ENCODE measurements at regions not wholly inside any gene's neighbourhood (a gene's known extent, or its start where the extent isn't known, plus 50 kb on each side); places are given as distances from the start of the nearest gene placed in this dataset.
A peak's percentile ranks its signal among the peaks of the same experiment; 100 is the strongest.

- Mint-ChIP-seq H3K27ac (peak overlapping the region; percentile 16), H3K36me3 (ENCODE audit: low read depth) (no peaks in the 10 kb centered on the region), H3K4me3 (no peak overlapping the region), H3K4me1 (ENCODE audit: low read depth) (peaks cover 61% of the 10 kb centered on the region), H3K27me3 (peaks cover 20% of the 10 kb centered on the region), H3K9me3 (no peaks in the 10 kb centered on the region)
Measured at GRCh38 chr2:8312861-8313830, 368.7 kb upstream of the ID2 start.

DNA sequence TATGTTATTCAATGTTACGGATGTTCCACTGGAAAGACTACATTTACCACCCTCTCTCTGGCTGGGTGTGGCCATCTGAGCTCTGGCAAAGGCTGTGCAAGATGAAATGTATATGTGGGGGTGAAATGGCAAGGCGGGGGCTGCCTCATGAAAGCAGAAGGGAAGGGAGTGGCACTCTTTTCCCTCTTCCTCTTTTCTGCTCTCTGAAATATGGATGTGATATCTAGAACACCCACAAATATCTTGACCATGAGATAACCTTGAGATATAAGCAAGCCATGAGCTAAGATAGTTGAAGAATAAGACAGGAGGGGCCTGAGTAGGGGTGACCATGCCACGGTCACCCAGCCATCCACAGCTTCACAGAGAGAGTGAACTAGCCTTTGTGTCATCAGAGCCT lies 367.8 kb upstream of the ID2 start:
- no peak overlapping the region for H3K27ac Mint-ChIP-seq

DNA sequence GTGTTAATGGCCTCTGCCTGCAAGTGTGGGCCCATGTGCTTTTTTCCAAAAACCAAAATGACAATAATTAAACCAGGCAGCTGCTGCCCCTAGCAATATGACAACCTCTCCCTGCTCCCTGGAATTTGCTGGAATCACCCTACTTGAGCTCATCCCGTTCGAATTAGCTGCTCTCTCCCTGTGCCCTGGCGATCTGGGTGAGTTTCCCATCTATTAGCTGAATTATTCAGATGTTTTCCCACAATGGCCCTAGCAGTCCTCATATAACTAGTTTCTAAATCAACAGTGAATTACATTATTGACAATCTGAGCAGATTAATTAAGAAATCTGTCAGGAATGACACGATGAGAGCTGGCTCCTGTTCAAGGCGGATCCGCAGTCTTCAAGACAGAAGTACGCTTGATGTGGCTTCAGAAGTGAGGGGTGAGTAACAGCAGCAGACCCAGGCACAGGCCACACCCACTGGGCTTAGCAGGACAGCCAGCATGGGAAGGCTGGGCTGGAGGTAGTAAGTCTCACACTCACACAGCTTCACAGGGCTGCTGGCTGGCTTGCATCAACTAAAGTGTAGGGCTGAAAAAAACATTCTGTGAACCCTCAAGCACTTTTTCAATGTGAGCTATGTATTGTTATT lies 366.2 kb upstream of the ID2 start:
- H3K4me1 Mint-ChIP-seq (ENCODE audit: low read depth): peaks cover 58% of the 10 kb centered on the region
- H3K27me3 Mint-ChIP-seq: peaks cover 16% of the 10 kb centered on the region
- H3K4me3 Mint-ChIP-seq: no peak overlapping the region
- no peaks in the 10 kb centered on the region for H3K36me3 Mint-ChIP-seq (ENCODE audit: low read depth)
- no peaks in the 10 kb centered on the region for H3K9me3 Mint-ChIP-seq
- peak overlapping the region; percentile 2 for H3K27ac Mint-ChIP-seq

More for the DNA sequence above, 367.8 kb upstream of the ID2 start:
- Mint-ChIP-seq H3K27me3 (peaks cover 16% of the 10 kb centered on the region), H3K4me1 (ENCODE audit: low read depth) (peaks cover 60% of the 10 kb centered on the region), H3K9me3 (no peaks in the 10 kb centered on the region), H3K36me3 (ENCODE audit: low read depth) (no peaks in the 10 kb centered on the region), H3K4me3 (no peak overlapping the region)

DNA sequence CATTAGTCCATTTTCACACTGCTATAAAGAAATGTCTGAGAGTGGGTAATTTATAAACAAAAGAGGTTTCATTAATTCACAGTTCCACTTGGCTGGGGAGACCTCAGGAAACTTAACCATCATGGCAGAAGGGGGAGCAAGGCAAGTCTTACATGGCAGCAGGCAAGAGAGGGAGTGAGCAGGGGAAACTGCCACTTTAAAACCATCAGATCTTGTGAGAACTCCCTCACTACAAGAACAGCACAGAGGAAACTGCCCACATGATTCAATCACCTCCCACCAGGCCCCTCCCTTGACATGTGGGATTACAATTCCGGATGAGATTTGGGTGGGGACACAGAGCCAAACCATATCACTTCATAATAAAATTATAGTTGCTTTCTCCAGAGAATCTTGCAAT lies 365.5 kb upstream of the ID2 start:
- Mint-ChIP-seq H3K27ac (no peak overlapping the region), H3K4me3 (no peak overlapping the region), H3K9me3 (no peaks in the 10 kb centered on the region), H3K27me3 (peaks cover 16% of the 10 kb centered on the region), H3K4me1 (ENCODE audit: low read depth) (peaks cover 52% of the 10 kb centered on the region), H3K36me3 (ENCODE audit: low read depth) (no peaks in the 10 kb centered on the region)

- Mint-ChIP-seq H3K9me3 (no peaks in the 10 kb centered on the region), H3K4me3 (no peak overlapping the region), H3K27me3 (peaks cover 10% of the 10 kb centered on the region), H3K27ac (no peak overlapping the region), H3K4me1 (ENCODE audit: low read depth) (peaks cover 41% of the 10 kb centered on the region), H3K36me3 (ENCODE audit: low read depth) (no peaks in the 10 kb centered on the region)
Measured at GRCh38 chr2:8317418-8317817, 364.4 kb upstream of the ID2 start.

- Mint-ChIP-seq H3K9me3 (no peaks in the 10 kb centered on the region), H3K4me1 (ENCODE audit: low read depth) (peaks cover 27% of the 10 kb centered on the region), H3K27ac (peak overlapping the region; percentile 5), H3K36me3 (ENCODE audit: low read depth) (no peaks in the 10 kb centered on the region), H3K27me3 (peaks cover 5% of the 10 kb centered on the region), H3K4me3 (no peak overlapping the region)
Measured at GRCh38 chr2:8319219-8319618, 362.6 kb upstream of the ID2 start.

DNA sequence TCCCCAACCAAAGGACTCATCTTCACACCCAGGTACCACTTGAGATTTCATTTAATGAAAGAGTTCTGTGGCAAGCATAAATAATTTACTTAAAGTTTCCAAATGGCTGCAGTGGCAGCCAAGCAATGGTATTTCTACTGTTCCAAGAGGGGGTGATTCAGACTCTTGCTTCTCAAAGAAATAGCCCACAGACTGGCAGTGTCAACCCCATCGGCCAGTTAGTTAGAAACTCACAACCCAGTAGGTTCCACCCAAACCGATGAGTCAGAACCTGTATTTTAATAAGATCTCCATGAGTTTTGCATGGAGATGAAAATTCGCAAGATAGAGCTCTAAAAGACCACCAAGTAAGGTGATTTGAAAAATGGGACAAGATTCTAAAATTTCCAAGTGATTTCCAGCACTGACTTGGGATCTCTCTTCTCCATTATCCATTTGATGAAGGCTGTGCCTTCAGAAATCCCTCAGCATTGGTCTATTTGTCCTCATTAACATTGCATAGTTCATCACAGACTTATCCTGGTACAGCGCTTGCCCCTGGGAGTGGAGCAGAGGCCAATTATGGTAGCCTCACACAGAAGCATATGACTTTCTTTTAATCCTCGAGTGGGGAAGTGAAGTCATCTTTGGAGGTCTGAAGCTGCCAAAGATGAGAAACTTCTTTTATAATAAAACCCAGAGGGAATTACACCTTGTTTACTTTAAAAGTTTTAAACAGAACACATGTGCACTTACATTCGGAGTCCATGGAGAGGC lies 361.4 kb upstream of the ID2 start:
- Mint-ChIP-seq H3K27ac (no peak overlapping the region), H3K9me3 (no peaks in the 10 kb centered on the region), H3K4me3 (no peak overlapping the region), H3K36me3 (ENCODE audit: low read depth) (no peaks in the 10 kb centered on the region), H3K27me3 (peaks cover 11% of the 10 kb centered on the region), H3K4me1 (ENCODE audit: low read depth) (peaks cover 38% of the 10 kb centered on the region)

DNA sequence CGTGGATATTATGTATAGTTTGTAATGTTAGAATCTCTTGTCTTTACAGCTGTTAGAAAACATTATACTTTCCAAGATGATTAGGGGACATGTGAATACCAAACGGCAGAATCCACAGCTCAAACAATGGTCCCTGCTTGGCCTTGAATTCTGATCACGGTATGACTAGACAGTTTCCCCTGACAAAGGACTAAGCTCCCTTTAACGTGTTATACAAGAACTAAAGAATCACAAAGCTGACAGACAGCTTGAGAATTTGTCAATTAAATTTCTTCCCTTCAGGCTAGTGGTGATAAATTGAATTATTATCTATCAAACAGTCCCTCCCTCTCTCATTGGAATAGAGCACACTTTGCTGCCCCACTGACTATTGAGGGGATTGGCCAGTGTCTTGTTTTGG lies 359.2 kb upstream of the ID2 start:
- Mint-ChIP-seq H3K27me3 (peaks cover 7% of the 10 kb centered on the region), H3K4me3 (no peak overlapping the region), H3K4me1 (ENCODE audit: low read depth) (peaks cover 39% of the 10 kb centered on the region), H3K36me3 (ENCODE audit: low read depth) (no peaks in the 10 kb centered on the region), H3K9me3 (no peaks in the 10 kb centered on the region), H3K27ac (no peak overlapping the region)

GRCh38 chr2:8324164-8324856 lies 357.5 kb upstream of the ID2 start:
- H3K27ac Mint-ChIP-seq: no peak overlapping the region
- peaks cover 7% of the 10 kb centered on the region for H3K27me3 Mint-ChIP-seq
- H3K4me3 Mint-ChIP-seq: no peak overlapping the region
- no peaks in the 10 kb centered on the region for H3K36me3 Mint-ChIP-seq (ENCODE audit: low read depth)
- peaks cover 37% of the 10 kb centered on the region for H3K4me1 Mint-ChIP-seq (ENCODE audit: low read depth)
- no peaks in the 10 kb centered on the region for H3K9me3 Mint-ChIP-seq

GRCh38 chr2:8324901-8325300 lies 357.0 kb upstream of the ID2 start:
- H3K27ac Mint-ChIP-seq: no peak overlapping the region
- no peaks in the 10 kb centered on the region for H3K36me3 Mint-ChIP-seq (ENCODE audit: low read depth)
- H3K4me3 Mint-ChIP-seq: no peak overlapping the region
- H3K4me1 Mint-ChIP-seq (ENCODE audit: low read depth): peaks cover 38% of the 10 kb centered on the region
- H3K27me3 Mint-ChIP-seq: peaks cover 7% of the 10 kb centered on the region
- H3K9me3 Mint-ChIP-seq: no peaks in the 10 kb centered on the region

DNA sequence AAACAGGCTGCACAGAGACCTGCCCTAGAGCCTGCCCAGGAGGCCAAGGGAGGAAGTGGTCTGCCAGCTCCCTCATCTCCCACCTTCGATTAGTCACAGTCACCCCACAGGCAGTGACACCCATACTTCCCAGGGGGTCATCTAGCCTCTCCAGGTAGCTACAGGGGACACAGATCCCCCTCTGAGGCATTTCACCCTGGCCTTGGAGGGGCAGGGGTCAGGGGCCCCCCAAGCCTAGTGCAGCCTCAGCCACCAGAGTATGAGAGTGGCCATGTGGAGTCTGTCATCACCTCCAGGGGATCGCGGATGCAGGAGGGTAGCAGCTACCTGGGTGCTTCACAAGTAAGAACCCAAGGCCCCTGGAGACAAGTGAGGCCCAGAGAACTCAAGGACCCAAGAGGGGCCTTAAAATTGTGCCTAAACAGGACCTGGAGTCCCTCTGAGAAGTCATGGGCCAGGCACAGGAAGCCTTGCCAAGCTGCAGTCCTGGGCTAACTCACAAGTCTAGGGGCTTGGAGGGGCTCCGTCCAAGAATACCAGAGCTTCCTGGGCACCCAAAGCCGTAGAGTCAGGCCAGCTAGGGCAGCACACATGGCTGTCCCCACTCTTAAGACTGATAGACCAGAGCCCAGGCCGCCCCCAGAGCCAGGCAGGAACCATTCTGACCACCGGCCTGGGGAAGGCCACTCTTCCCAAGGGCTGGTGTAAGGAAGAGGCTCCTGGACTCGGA lies 354.3 kb upstream of the ID2 start:
- no peak overlapping the region for H3K4me3 Mint-ChIP-seq

DNA sequence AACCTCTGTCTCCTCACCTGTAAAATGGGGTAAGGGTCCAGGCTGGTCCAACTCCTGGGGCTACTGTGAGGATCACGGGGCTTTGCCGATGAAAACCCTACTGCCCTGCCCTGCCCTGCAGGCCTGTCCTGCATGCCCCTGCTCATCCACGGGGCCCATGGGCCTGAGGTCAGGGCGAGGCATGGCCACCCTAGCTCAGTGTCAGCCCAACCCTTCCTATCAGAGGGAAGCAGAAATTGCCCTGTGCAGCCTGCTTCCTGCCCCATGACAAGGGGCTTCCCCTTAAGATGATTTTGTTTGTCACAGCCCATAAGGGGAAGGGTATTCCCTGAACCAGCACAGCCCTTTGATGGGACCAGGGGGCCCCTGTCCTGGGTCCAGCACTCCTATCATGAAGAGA lies 353.6 kb upstream of the ID2 start:
- H3K9me3 Mint-ChIP-seq: no peaks in the 10 kb centered on the region
- no peak overlapping the region for H3K4me3 Mint-ChIP-seq
- peaks cover 30% of the 10 kb centered on the region for H3K4me1 Mint-ChIP-seq (ENCODE audit: low read depth)
- peaks cover 7% of the 10 kb centered on the region for H3K27me3 Mint-ChIP-seq
- H3K36me3 Mint-ChIP-seq (ENCODE audit: low read depth): no peaks in the 10 kb centered on the region
- H3K27ac Mint-ChIP-seq: no peak overlapping the region

More for the DNA sequence above, 354.3 kb upstream of the ID2 start:
- no peaks in the 10 kb centered on the region for H3K9me3 Mint-ChIP-seq
- peaks cover 7% of the 10 kb centered on the region for H3K27me3 Mint-ChIP-seq
- peaks cover 30% of the 10 kb centered on the region for H3K4me1 Mint-ChIP-seq (ENCODE audit: low read depth)
- no peaks in the 10 kb centered on the region for H3K36me3 Mint-ChIP-seq (ENCODE audit: low read depth)
- H3K27ac Mint-ChIP-seq: no peak overlapping the region

- H3K9me3 Mint-ChIP-seq: no peaks in the 10 kb centered on the region
- peaks cover 23% of the 10 kb centered on the region for H3K4me1 Mint-ChIP-seq (ENCODE audit: low read depth)
- H3K27ac Mint-ChIP-seq: peak overlapping the region; percentile 38
- H3K36me3 Mint-ChIP-seq (ENCODE audit: low read depth): no peaks in the 10 kb centered on the region
- no peak overlapping the region for H3K4me3 Mint-ChIP-seq
- H3K27me3 Mint-ChIP-seq: peaks cover 7% of the 10 kb centered on the region
Measured at GRCh38 chr2:8329660-8330622, 351.9 kb upstream of the ID2 start.
